Stimulated activated CD8-positive, alpha-beta memory T cell treated with anti-CD3 and anti-CD28 coated beads, Interleukin-4, amount 100 ng/mL, for 1 hour (primary cell): ENCODE measurements at regions not wholly inside any gene's neighbourhood (a gene's known extent, or its start where the extent isn't known, plus 50 kb on each side); places are given as distances from the start of the nearest gene placed in this dataset.

Experiments
- DNase-seq, 2 donors: peaks; one replicate each; pipeline ENCODE4 v3.0.0-alpha.2; 2020; ENCODE audit warnings: low read depth in 2 of 2, low spot score in 1 of 2

GRCh38 chr1:229027622-229028182, 243.2 kb upstream of the RAB4A start:
- DNase-seq = no peak

GRCh38 chr1:229028544-229028943, 242.4 kb upstream of the RAB4A start:
- DNase-seq = no peak

GRCh38 chr1:229028987-229029878, 241.7 kb upstream of the RAB4A start:
- DNase-seq = no peak

GRCh38 chr1:229029879-229030235, 241.1 kb upstream of the RAB4A start:
- no peak for DNase-seq

- DNase-seq = no peak
Observed at GRCh38 chr1:229030630-229031029, 240.3 kb upstream of the RAB4A start.

- DNase-seq = no peak
Observed at GRCh38 chr1:229031061-229031460, 239.8 kb upstream of the RAB4A start.

- DNase-seq = no peak
Observed at GRCh38 chr1:229031481-229032341, 239.2 kb upstream of the RAB4A start.

GRCh38 chr1:229032375-229032774, 238.5 kb upstream of the RAB4A start:
- DNase-seq = no peak

GRCh38 chr1:229033480-229033879, 237.4 kb upstream of the RAB4A start:
- no peak for DNase-seq

- no peak for DNase-seq
Observed at GRCh38 chr1:229034342-229034741, 236.6 kb upstream of the RAB4A start.

- no peak for DNase-seq
Observed at GRCh38 chr1:229035054-229035747, 235.7 kb upstream of the RAB4A start.

- DNase-seq = no peak
Observed at GRCh38 chr1:229035748-229036082, 235.2 kb upstream of the RAB4A start.

GRCh38 chr1:229037806-229038405, 233.0 kb upstream of the RAB4A start:
- DNase-seq = no peak

- no peak for DNase-seq
Observed at GRCh38 chr1:229040630-229041358, 230.1 kb upstream of the RAB4A start.

GRCh38 chr1:229041946-229042345, 229.0 kb upstream of the RAB4A start:
- no peak for DNase-seq

GRCh38 chr1:229042482-229042881, 228.4 kb upstream of the RAB4A start:
- DNase-seq = no peak

GRCh38 chr1:229043115-229043514, 227.8 kb upstream of the RAB4A start:
- DNase-seq = no peak

GRCh38 chr1:229046251-229046853, 224.6 kb upstream of the RAB4A start:
- no peak for DNase-seq

- DNase-seq = no peak
Observed at GRCh38 chr1:229047161-229047839, 223.6 kb upstream of the RAB4A start.
